ENCODE measurements at regions not wholly inside any gene's neighbourhood (a gene's known extent, or its start where the extent isn't known, plus 50 kb on each side); places are given as distances from the start of the nearest gene placed in this dataset.

DNA sequence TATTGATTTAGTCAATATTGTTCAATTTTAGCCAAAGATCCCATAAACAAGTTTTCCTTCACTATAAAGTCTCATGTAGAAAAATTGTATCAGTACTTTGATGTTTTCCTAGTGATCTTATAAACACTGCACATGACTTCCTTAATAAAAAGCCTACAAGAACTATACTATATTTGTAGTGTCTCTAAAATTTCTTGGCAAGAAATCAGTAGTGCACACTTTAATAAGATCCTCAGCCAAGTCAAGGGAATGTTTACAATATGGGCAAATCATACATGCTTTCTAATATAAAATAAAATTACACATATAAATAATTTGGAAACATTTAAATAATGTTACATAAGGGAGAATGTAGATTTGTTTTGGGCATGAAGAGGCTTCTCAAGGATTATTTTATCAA, 203.0 kb upstream of the CCDC179 start:
- Histone ChIP-seq H3K27ac (ENCODE audit: low read depth in 1 of 2, low read length in 2 of 2) (no peak overlapping the region), H3K27me3 (ENCODE audit: control insufficient read depth in 1 of 2, insufficient read depth in 2 of 2, low read length in 2 of 2) (no peaks in the 10 kb centered on the region), H3K4me3 (ENCODE audit: low read length) (no peak overlapping the region), H3K36me3 (ENCODE audit: insufficient read depth, low read length) (no peaks in the 10 kb centered on the region), H3K4me1 (ENCODE audit: insufficient read depth, low read length) (no peaks in the 10 kb centered on the region), H3K9me3 (ENCODE audit: control insufficient read depth in 1 of 2, insufficient read depth in 1 of 2, low read length in 2 of 2) (no peaks in the 10 kb centered on the region)
- intact Hi-C loops (cut with DNase I, micrococcal nuclease) = no loop called here
- H3K4me3 Mint-ChIP-seq = no peak overlapping the region
- DNase-seq = no peak
- no peak overlapping the region for H3K27ac Mint-ChIP-seq
- H3K36me3 Mint-ChIP-seq (ENCODE audit: low read depth) = no peaks in the 10 kb centered on the region
- POLR2A ChIA-PET = no interaction called here
- CTCF ChIA-PET = no interaction called here
- peaks cover 11% of the 10 kb centered on the region for H3K9me3 Mint-ChIP-seq
- H3K4me1 Mint-ChIP-seq (ENCODE audit: low read depth) = no peaks in the 10 kb centered on the region
- ATAC-seq (ENCODE audit: poor library complexity) = no peak
- H3K27me3 Mint-ChIP-seq = no peaks in the 10 kb centered on the region
- TF ChIP-seq, protein P1, sequence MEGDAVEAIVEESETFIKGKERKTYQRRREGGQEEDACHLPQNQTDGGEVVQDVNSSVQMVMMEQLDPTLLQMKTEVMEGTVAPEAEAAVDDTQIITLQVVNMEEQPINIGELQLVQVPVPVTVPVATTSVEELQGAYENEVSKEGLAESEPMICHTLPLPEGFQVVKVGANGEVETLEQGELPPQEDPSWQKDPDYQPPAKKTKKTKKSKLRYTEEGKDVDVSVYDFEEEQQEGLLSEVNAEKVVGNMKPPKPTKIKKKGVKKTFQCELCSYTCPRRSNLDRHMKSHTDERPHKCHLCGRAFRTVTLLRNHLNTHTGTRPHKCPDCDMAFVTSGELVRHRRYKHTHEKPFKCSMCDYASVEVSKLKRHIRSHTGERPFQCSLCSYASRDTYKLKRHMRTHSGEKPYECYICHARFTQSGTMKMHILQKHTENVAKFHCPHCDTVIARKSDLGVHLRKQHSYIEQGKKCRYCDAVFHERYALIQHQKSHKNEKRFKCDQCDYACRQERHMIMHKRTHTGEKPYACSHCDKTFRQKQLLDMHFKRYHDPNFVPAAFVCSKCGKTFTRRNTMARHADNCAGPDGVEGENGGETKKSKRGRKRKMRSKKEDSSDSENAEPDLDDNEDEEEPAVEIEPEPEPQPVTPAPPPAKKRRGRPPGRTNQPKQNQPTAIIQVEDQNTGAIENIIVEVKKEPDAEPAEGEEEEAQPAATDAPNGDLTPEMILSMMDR (IDR thresholded peaks at IDR 0.05) = no peak

GRCh38 chr11:23078289-23078971, 218.2 kb upstream of the CCDC179 start:
- intact Hi-C loops (cut with DNase I, micrococcal nuclease) = no loop called here
- no peak for ATAC-seq (ENCODE audit: poor library complexity)

DNA sequence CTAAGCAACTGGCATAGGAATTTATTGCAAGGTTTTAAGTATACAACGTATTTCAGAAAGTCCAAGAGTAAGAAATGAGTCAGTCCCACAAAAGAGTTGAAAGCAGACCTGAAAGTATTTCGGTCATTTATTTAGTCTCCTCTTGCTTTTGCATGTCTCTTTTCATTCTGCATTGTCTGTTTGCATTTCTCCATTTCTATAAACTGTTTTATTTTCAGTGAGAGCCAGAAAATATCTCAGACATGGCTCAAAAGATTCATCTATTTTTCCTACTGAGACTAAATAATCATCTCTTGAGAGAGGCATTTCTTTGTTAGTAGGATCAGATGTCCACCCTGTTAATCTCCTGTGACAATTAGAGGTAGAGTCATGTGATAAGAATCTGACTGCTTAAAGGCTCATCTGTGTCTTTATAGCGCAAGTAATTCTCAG, 219.1 kb upstream of the CCDC179 start:
- DNase-seq = no peak
- TF ChIP-seq, protein P1 (IDR thresholded peaks at IDR 0.05) = no peak
- Mint-ChIP-seq H3K9me3 (no peaks in the 10 kb centered on the region), H3K27me3 (no peaks in the 10 kb centered on the region), H3K4me1 (ENCODE audit: low read depth) (no peaks in the 10 kb centered on the region), H3K27ac (no peak overlapping the region), H3K4me3 (no peak overlapping the region), H3K36me3 (ENCODE audit: low read depth) (no peaks in the 10 kb centered on the region)
- H3K4me1 ChIP-seq (ENCODE audit: insufficient read depth, low read length) = no peaks in the 10 kb centered on the region
- H3K9me3 ChIP-seq (ENCODE audit: control insufficient read depth in 1 of 2, insufficient read depth in 1 of 2, low read length in 2 of 2) = peaks cover 0 to 5% of the 10 kb centered on the region in 2 experiments
- no peak for ATAC-seq (ENCODE audit: poor library complexity)
- intact Hi-C loops (cut with DNase I, micrococcal nuclease) = no loop called here
- no peaks in the 10 kb centered on the region for H3K36me3 ChIP-seq (ENCODE audit: insufficient read depth, low read length)
- no peak overlapping the region for H3K4me3 ChIP-seq (ENCODE audit: low read length)
- H3K27ac ChIP-seq (ENCODE audit: low read depth in 1 of 2, low read length in 2 of 2) = no peak overlapping the region
- ChIA-PET POLR2A (no interaction called here), CTCF (no interaction called here)
- no peaks in the 10 kb centered on the region for H3K27me3 ChIP-seq (ENCODE audit: control insufficient read depth in 1 of 2, insufficient read depth in 2 of 2, low read length in 2 of 2)

More at GRCh38 chr11:23078289-23078971, 218.2 kb upstream of the CCDC179 start:
- Mint-ChIP-seq H3K27ac (no peak overlapping the region), H3K4me1 (ENCODE audit: low read depth) (no peaks in the 10 kb centered on the region), H3K36me3 (ENCODE audit: low read depth) (no peaks in the 10 kb centered on the region), H3K4me3 (no peak overlapping the region), H3K27me3 (no peaks in the 10 kb centered on the region), H3K9me3 (no peaks in the 10 kb centered on the region)
- no peak for DNase-seq
- no peaks in the 10 kb centered on the region for H3K4me1 ChIP-seq (ENCODE audit: insufficient read depth, low read length)
- H3K9me3 ChIP-seq (ENCODE audit: control insufficient read depth in 1 of 2, insufficient read depth in 1 of 2, low read length in 2 of 2) = no peaks in the 10 kb centered on the region
- TF ChIP-seq, protein P1 (IDR thresholded peaks at IDR 0.05) = no peak
- CTCF ChIA-PET = no interaction called here
- no peak overlapping the region for H3K27ac ChIP-seq (ENCODE audit: low read depth in 1 of 2, low read length in 2 of 2)
- no peak overlapping the region for H3K4me3 ChIP-seq (ENCODE audit: low read length)
- H3K36me3 ChIP-seq (ENCODE audit: insufficient read depth, low read length) = no peaks in the 10 kb centered on the region
- POLR2A ChIA-PET = no interaction called here
- H3K27me3 ChIP-seq (ENCODE audit: control insufficient read depth in 1 of 2, insufficient read depth in 2 of 2, low read length in 2 of 2) = no peaks in the 10 kb centered on the region
